ENCODE measurements at regions not wholly inside any gene's neighbourhood (a gene's known extent, or its start where the extent isn't known, plus 50 kb on each side); places are given as distances from the start of the nearest gene placed in this dataset.

- TF ChIP-seq CTCF (IDR thresholded peaks at IDR 0.05; ENCODE audit: poor library complexity, severe bottlenecking), result no peak
- TF ChIP-seq EZH2 (IDR thresholded peaks at IDR 0.05; ENCODE audit: borderline replicate concordance, insufficient read depth, low read length, poor library complexity, severe bottlenecking), result no peak
- TF ChIP-seq POLR2AphosphoS5 (IDR thresholded peaks at IDR 0.05), result no peak
- TF ChIP-seq REST (IDR thresholded peaks at IDR 0.05; ENCODE audit: borderline replicate concordance), result no peak
- TF ChIP-seq MXI1 (conservative IDR thresholded peaks at IDR 0.05; ENCODE audit: poor library complexity, severe bottlenecking), result no peak
These were observed 418.2 kb downstream of the BCAT1 start for GRCh38 chr12:24530689-24531088.
